ENCODE measurements at regions not wholly inside any gene's neighbourhood (a gene's known extent, or its start where the extent isn't known, plus 50 kb on each side); places are given as distances from the start of the nearest gene placed in this dataset.

DNA sequence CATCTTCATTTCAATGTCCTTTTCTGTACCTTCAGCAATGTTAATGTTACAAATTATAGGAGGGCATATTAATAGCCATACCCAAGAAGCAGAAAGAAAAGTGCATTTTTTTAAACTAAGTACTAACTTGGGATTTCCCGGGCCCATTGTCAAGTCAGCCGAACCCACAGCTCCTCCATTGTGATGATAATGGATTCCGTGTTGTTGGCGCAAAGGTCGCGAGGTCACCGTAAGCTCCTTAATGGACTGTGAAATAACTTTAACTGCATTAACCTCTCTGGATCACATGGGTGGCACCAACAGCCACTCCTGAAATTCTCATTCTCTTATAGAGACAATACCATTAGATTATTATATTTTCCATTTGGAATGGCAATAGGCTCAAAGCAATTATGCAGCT is 250.6 kb upstream of the RRP15 start:
- BruUV-seq (replicated peaks) = no TSS peak

More for the DNA sequence above, 250.6 kb upstream of the RRP15 start:
- POLR2A ChIA-PET = no interaction called here
- ATAC-seq (no peak), DNase-seq (ENCODE audit: extremely low read depth in 1 of 4, low spot score in 3 of 4) (no peak), FAIRE-seq (no peak)
- no peak overlapping the region for H2AFZ ChIP-seq (ENCODE audit: low read depth, low read length)
- H3K27me3 ChIP-seq (ENCODE audit: control insufficient read depth in 2 of 2, insufficient read depth in 2 of 2, low read length in 2 of 2) = no peaks in the 10 kb centered on the region
- no peak overlapping the region for H3K9ac ChIP-seq (ENCODE audit: insufficient read depth in 1 of 2, low read depth in 2 of 2, low read length in 2 of 2)
- H3K9me3 ChIP-seq (replicated peaks; ENCODE audit: control insufficient read depth, insufficient read depth, low read depth, low read length) = no peaks in the 10 kb centered on the region
- TF ChIP-seq SMARCE1 (IDR thresholded peaks at IDR 0.05) (no peak), MTA3 (IDR thresholded peaks at IDR 0.05; ENCODE audit: borderline replicate concordance) (no peak), RBM34 (IDR thresholded peaks at IDR 0.05; ENCODE audit: borderline replicate concordance, insufficient read depth, low read length) (no peak), EHMT2 (IDR thresholded peaks at IDR 0.05) (no peak), BMI1 (IDR thresholded peaks at IDR 0.05; ENCODE audit: low read length) (no peak), TAF7 (tag; IDR thresholded peaks at IDR 0.05) (no peak), ZNF668 (CRISPR knock-in tag; IDR thresholded peaks at IDR 0.05) (no peak), PRPF4 (IDR thresholded peaks at IDR 0.05; ENCODE audit: insufficient read depth, low read depth, low read length, poor library complexity, severe bottlenecking) (no peak), HMGN3 (IDR thresholded peaks at IDR 0.05; ENCODE audit: borderline replicate concordance, extremely low read depth, insufficient read length, low read depth, low read length) (no peak), ETV6 (IDR thresholded peaks at IDR 0.05; ENCODE audit: borderline replicate concordance in 1 of 2, low read depth in 2 of 2, low read length in 1 of 2) (no peak), ETV6 (CRISPR knock-in tag; IDR thresholded peaks at IDR 0.05; ENCODE audit: borderline replicate concordance) (no peak)
- TF ChIP-seq, protein P1, sequence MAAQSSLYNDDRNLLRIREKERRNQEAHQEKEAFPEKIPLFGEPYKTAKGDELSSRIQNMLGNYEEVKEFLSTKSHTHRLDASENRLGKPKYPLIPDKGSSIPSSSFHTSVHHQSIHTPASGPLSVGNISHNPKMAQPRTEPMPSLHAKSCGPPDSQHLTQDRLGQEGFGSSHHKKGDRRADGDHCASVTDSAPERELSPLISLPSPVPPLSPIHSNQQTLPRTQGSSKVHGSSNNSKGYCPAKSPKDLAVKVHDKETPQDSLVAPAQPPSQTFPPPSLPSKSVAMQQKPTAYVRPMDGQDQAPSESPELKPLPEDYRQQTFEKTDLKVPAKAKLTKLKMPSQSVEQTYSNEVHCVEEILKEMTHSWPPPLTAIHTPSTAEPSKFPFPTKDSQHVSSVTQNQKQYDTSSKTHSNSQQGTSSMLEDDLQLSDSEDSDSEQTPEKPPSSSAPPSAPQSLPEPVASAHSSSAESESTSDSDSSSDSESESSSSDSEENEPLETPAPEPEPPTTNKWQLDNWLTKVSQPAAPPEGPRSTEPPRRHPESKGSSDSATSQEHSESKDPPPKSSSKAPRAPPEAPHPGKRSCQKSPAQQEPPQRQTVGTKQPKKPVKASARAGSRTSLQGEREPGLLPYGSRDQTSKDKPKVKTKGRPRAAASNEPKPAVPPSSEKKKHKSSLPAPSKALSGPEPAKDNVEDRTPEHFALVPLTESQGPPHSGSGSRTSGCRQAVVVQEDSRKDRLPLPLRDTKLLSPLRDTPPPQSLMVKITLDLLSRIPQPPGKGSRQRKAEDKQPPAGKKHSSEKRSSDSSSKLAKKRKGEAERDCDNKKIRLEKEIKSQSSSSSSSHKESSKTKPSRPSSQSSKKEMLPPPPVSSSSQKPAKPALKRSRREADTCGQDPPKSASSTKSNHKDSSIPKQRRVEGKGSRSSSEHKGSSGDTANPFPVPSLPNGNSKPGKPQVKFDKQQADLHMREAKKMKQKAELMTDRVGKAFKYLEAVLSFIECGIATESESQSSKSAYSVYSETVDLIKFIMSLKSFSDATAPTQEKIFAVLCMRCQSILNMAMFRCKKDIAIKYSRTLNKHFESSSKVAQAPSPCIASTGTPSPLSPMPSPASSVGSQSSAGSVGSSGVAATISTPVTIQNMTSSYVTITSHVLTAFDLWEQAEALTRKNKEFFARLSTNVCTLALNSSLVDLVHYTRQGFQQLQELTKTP (IDR thresholded peaks at IDR 0.05; ENCODE audit: low read depth in 1 of 2, partially characterized antibody in 2 of 2) = no peak
- TF ChIP-seq, protein P2, sequence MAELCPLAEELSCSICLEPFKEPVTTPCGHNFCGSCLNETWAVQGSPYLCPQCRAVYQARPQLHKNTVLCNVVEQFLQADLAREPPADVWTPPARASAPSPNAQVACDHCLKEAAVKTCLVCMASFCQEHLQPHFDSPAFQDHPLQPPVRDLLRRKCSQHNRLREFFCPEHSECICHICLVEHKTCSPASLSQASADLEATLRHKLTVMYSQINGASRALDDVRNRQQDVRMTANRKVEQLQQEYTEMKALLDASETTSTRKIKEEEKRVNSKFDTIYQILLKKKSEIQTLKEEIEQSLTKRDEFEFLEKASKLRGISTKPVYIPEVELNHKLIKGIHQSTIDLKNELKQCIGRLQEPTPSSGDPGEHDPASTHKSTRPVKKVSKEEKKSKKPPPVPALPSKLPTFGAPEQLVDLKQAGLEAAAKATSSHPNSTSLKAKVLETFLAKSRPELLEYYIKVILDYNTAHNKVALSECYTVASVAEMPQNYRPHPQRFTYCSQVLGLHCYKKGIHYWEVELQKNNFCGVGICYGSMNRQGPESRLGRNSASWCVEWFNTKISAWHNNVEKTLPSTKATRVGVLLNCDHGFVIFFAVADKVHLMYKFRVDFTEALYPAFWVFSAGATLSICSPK (IDR thresholded peaks at IDR 0.05; ENCODE audit: borderline replicate concordance) = no peak
- TF ChIP-seq, protein P3, sequence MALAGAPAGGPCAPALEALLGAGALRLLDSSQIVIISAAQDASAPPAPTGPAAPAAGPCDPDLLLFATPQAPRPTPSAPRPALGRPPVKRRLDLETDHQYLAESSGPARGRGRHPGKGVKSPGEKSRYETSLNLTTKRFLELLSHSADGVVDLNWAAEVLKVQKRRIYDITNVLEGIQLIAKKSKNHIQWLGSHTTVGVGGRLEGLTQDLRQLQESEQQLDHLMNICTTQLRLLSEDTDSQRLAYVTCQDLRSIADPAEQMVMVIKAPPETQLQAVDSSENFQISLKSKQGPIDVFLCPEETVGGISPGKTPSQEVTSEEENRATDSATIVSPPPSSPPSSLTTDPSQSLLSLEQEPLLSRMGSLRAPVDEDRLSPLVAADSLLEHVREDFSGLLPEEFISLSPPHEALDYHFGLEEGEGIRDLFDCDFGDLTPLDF (CRISPR knock-in tag; IDR thresholded peaks at IDR 0.05) = no peak
- H3K4me1 ChIP-seq (replicated peaks in 1 of 2; ENCODE audit: control insufficient read depth in 2 of 2, insufficient read depth in 2 of 2, low read length in 2 of 2) = no peaks in the 10 kb centered on the region
- H3K79me2 ChIP-seq (ENCODE audit: control insufficient read depth, insufficient read depth, low read length) = no peaks in the 10 kb centered on the region
- H3K27ac ChIP-seq (ENCODE audit: extremely low read depth, low read depth, low read length) = no peak overlapping the region
- CTCF ChIA-PET (ENCODE audit: low intra/inter-chr PET ratio) = no interaction called here
- H3K9me1 ChIP-seq (ENCODE audit: control insufficient read depth, insufficient read depth, low read length) = no peaks in the 10 kb centered on the region
- no peak overlapping the region for H3K4me2 ChIP-seq (ENCODE audit: insufficient read depth, low read length)
- in situ Hi-C loops (cut with MboI) = no loop called here
- WGBS (ENCODE audit: insufficient coverage, low coverage, missing lambda C conversion rate) = 35% methylated on average over 7 of the region's 7 CpGs
- no peak overlapping the region for H3K4me3 ChIP-seq
- H3K36me3 ChIP-seq (ENCODE audit: control insufficient read depth, insufficient read depth, low read length) = no peaks in the 10 kb centered on the region
- H4K20me1 ChIP-seq (replicated peaks; ENCODE audit: control insufficient read depth, insufficient read depth, low read length) = no peaks in the 10 kb centered on the region
- intact Hi-C loops (cut with micrococcal nuclease) = no loop called here

Measured in K562 (cell line).